ENCODE measurements at regions not wholly inside any gene's neighbourhood (a gene's known extent, or its start where the extent isn't known, plus 50 kb on each side); places are given as distances from the start of the nearest gene placed in this dataset.

GRCh38 chr3:106806964-106807363 is 570.3 kb upstream of the CCDC54 start:
- TF ChIP-seq, protein P1, sequence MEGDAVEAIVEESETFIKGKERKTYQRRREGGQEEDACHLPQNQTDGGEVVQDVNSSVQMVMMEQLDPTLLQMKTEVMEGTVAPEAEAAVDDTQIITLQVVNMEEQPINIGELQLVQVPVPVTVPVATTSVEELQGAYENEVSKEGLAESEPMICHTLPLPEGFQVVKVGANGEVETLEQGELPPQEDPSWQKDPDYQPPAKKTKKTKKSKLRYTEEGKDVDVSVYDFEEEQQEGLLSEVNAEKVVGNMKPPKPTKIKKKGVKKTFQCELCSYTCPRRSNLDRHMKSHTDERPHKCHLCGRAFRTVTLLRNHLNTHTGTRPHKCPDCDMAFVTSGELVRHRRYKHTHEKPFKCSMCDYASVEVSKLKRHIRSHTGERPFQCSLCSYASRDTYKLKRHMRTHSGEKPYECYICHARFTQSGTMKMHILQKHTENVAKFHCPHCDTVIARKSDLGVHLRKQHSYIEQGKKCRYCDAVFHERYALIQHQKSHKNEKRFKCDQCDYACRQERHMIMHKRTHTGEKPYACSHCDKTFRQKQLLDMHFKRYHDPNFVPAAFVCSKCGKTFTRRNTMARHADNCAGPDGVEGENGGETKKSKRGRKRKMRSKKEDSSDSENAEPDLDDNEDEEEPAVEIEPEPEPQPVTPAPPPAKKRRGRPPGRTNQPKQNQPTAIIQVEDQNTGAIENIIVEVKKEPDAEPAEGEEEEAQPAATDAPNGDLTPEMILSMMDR (IDR thresholded peaks at IDR 0.05), result no peak
- no peak for TF ChIP-seq POLR2A (IDR thresholded peaks at IDR 0.05)

All from Peyer's patch (tissue), 4 donors.